Esophagus squamous epithelium (tissue), 5 donors: ENCODE measurements at regions not wholly inside any gene's neighbourhood (a gene's known extent, or its start where the extent isn't known, plus 50 kb on each side); places are given as distances from the start of the nearest gene placed in this dataset.

ENCODE experiments used
- DNase-seq: peaks from one replicate; lab custom pipeline; 2025; lab: John Stamatoyannopoulos, UW
- H3K27ac ChIP-seq, 4 donors: fragments of 200-600 bp; sonication (generic); one replicate each; pipeline ENCODE4 v1.5.1; 2016 to 2019; ENCODE audit warnings: mild to moderate bottlenecking in 1 of 4
- H3K27me3 ChIP-seq, 4 donors: fragments of 200-600 bp; sonication (generic); 1 replicate in 3 of 4; 2 replicates in 1 of 4; pipeline versions ENCODE4 v1.5.1 to v1.6.0; 2017 to 2021; ENCODE audit warnings: antibody characterized with exemption in 1 of 4
- H3K36me3 ChIP-seq, 3 donors: fragments of 200-600 bp; sonication (generic); one replicate each; pipeline ENCODE4 v1.5.1; 2016 to 2019
- H3K4me1 ChIP-seq, 3 donors: fragments of 200-600 bp; sonication (generic); one replicate each; pipeline ENCODE4 v1.5.1; 2017 to 2019
- H3K4me3 ChIP-seq, 4 donors: fragments of 200-600 bp; sonication (generic); 1 replicate in 3 of 4; 2 replicates in 1 of 4; pipeline ENCODE4 v1.5.1; 2016 to 2019; ENCODE audit warnings: mild to moderate bottlenecking in 2 of 4, moderate library complexity in 1 of 4
- H3K9me3 ChIP-seq, 3 donors: fragments of 200-600 bp; sonication (generic); one replicate each; pipeline ENCODE4 v1.5.1; 2016 to 2019
- CTCF ChIP-seq, 6 experiments: fragments of 450-650 bp in 4 of 6; fragments of 200-600 bp in 2 of 6; sonication (generic) in 2 of 6; IDR thresholded peaks; one replicate each; pipeline ENCODE4 v1.5.1; 2016 to 2019; ENCODE audit warnings: antibody characterized with exemption in 6 of 6, mild to moderate bottlenecking in 4 of 6, moderate library complexity in 4 of 6
- POLR2A ChIP-seq, 4 donors: fragments of 450-650 bp; IDR thresholded peaks; one replicate each; pipeline ENCODE4 v1.6.1; 2017; ENCODE audit warnings: antibody characterized with exemption in 4 of 4, mild to moderate bottlenecking in 4 of 4, moderate library complexity in 3 of 4
- WGBS, 2 donors: methylation state at CpG; one replicate each; pipeline ENCODE4 v1.1.5; 2018; 5-methylcytosine and 5-hydroxymethylcytosine counted together
- intact Hi-C: fragments of 100-400 bp; cut with DNase I; formaldehyde crosslinking; loops from one replicate; pipeline ENCODE4 v1.15.0; 2022
- donor health status: DM: yes; HTN: yes; CAD: no.

- H3K27ac ChIP-seq = no peak overlapping the region
- H3K27me3 ChIP-seq = no peaks in the 10 kb centered on the region
- WGBS, 2 donors = 63 to 76% methylated on average over 5 of the region's 5 CpGs
- intact Hi-C loops = no loop called here
- no peak for DNase-seq
- no peak overlapping the region for H3K4me3 ChIP-seq
- no peak for TF ChIP-seq CTCF (IDR thresholded peaks at IDR 0.05)
- no peak for TF ChIP-seq POLR2A (IDR thresholded peaks at IDR 0.05)
- no peaks in the 10 kb centered on the region for H3K9me3 ChIP-seq
- no peaks in the 10 kb centered on the region for H3K36me3 ChIP-seq
- no peaks in the 10 kb centered on the region for H3K4me1 ChIP-seq
Observed at GRCh38 chr4:186787536-186787935, 63.9 kb upstream of the FAT1 start.

- no peak overlapping the region for H3K27ac ChIP-seq
- WGBS, 2 donors = 56 to 59% methylated on average over 3 of the region's 3 CpGs
- TF ChIP-seq CTCF (IDR thresholded peaks at IDR 0.05) = no peak
- no peak for TF ChIP-seq POLR2A (IDR thresholded peaks at IDR 0.05)
- intact Hi-C loops = no loop called here
- H3K27me3 ChIP-seq = no peaks in the 10 kb centered on the region
- H3K4me3 ChIP-seq = no peak overlapping the region
- no peaks in the 10 kb centered on the region for H3K36me3 ChIP-seq
- H3K4me1 ChIP-seq = no peaks in the 10 kb centered on the region
- DNase-seq = no peak
- H3K9me3 ChIP-seq = no peaks in the 10 kb centered on the region
Observed at GRCh38 chr4:186789651-186790050, 66.0 kb upstream of the FAT1 start.

GRCh38 chr4:186790630-186791029 lies 67.0 kb upstream of the FAT1 start:
- Histone ChIP-seq H3K4me3 (no peak overlapping the region), H3K27ac (no peak overlapping the region), H3K4me1 (no peaks in the 10 kb centered on the region), H3K9me3 (no peaks in the 10 kb centered on the region), H3K27me3 (no peaks in the 10 kb centered on the region), H3K36me3 (no peaks in the 10 kb centered on the region)
- intact Hi-C loops = no loop called here
- no peak for DNase-seq
- TF ChIP-seq POLR2A (IDR thresholded peaks at IDR 0.05) (no peak), CTCF (IDR thresholded peaks at IDR 0.05) (no peak)

GRCh38 chr4:186792728-186793366 lies 69.2 kb upstream of the FAT1 start:
- 69 to 80% methylated on average over 2 of the region's 2 CpGs for WGBS, 2 donors
- TF ChIP-seq CTCF (IDR thresholded peaks at IDR 0.05) (no peak), POLR2A (IDR thresholded peaks at IDR 0.05) (no peak)
- no peaks in the 10 kb centered on the region for H3K9me3 ChIP-seq

GRCh38 chr4:186798951-186799659 lies 75.4 kb upstream of the FAT1 start:
- Histone ChIP-seq H3K4me3 (no peak overlapping the region), H3K27me3 (no peaks in the 10 kb centered on the region), H3K36me3 (no peaks in the 10 kb centered on the region), H3K4me1 (no peaks in the 10 kb centered on the region), H3K9me3 (no peaks in the 10 kb centered on the region), H3K27ac (no peak overlapping the region)
- TF ChIP-seq CTCF (IDR thresholded peaks at IDR 0.05) (no peak), POLR2A (IDR thresholded peaks at IDR 0.05) (no peak)
- intact Hi-C loops = no loop called here
- WGBS, 2 donors = 69 to 71% methylated on average over 4 of the region's 4 CpGs
- DNase-seq = no peak

More at GRCh38 chr4:186792728-186793366, 69.2 kb upstream of the FAT1 start:
- no peaks in the 10 kb centered on the region for H3K27me3 ChIP-seq
- no peaks in the 10 kb centered on the region for H3K4me1 ChIP-seq
- no peak overlapping the region for H3K4me3 ChIP-seq
- no peak overlapping the region for H3K27ac ChIP-seq
- intact Hi-C loops = no loop called here
- DNase-seq = no peak
- H3K36me3 ChIP-seq = no peaks in the 10 kb centered on the region
